CD4-positive, alpha-beta T cell (primary cell): ENCODE measurements at regions not wholly inside any gene's neighbourhood (a gene's known extent, or its start where the extent isn't known, plus 50 kb on each side); places are given as distances from the start of the nearest gene placed in this dataset.

Source experiments
- ATAC-seq: fragments of 200-7000 bp; cut with Tn5 transposase; one replicate; pipeline ENCODE4 v1.10.0; 2022; ENCODE audit warnings: mild to moderate bottlenecking; ENCODE audit not compliant: poor library complexity
- CTCF ChIA-PET: fragments of 350-600 bp; sonication (Branson Sonifier 250); formaldehyde crosslinking; loops from one replicate; lab custom pipeline; 2021; ENCODE audit warnings: antibody characterized with exemption, inconsistent platforms; lab: Charles Lee
- POLR2A ChIA-PET: fragments of 350-600 bp; sonication (Branson Sonifier 250); formaldehyde crosslinking; loops from one replicate; lab custom pipeline; 2021; ENCODE audit warnings: antibody characterized with exemption, inconsistent platforms; lab: Charles Lee
- DNase-seq, 14 experiments: peaks; one replicate each; pipeline ENCODE4 v3.0.0-alpha.2; 2013 to 2020; ENCODE audit warnings: mixed read lengths in 2 of 14
- H3K27ac ChIP-seq, 2 donors: one replicate each; pipeline versions ENCODE4 v1.5.1 to v1.7.0; 2013; ENCODE audit warnings: low read length in 2 of 2, low read depth in 1 of 2, mild to moderate bottlenecking in 1 of 2
- H3K27me3 ChIP-seq, 2 experiments: 1 replicate in 1 of 2; 2 replicates in 1 of 2; pipeline versions ENCODE4 v1.6.1 to v1.7.0; 2013; ENCODE audit warnings: low read length in 2 of 2, control low read depth in 1 of 2, mild to moderate bottlenecking in 1 of 2, moderate library complexity in 1 of 2; ENCODE audit not compliant: insufficient read depth in 2 of 2, control insufficient read depth in 1 of 2
- H3K36me3 ChIP-seq: one replicate; pipeline ENCODE4 v1.6.1; 2013; ENCODE audit warnings: low read length, control low read depth; ENCODE audit not compliant: insufficient read depth
- H3K4me1 ChIP-seq: one replicate; pipeline ENCODE4 v1.6.1; 2013; ENCODE audit warnings: low read length, control low read depth; ENCODE audit not compliant: insufficient read depth
- H3K4me3 ChIP-seq: one replicate; pipeline ENCODE4 v1.5.1; 2013; ENCODE audit warnings: mild to moderate bottlenecking, low read length, moderate library complexity
- H3K9me3 ChIP-seq, 2 experiments: 1 replicate in 1 of 2; 2 replicates in 1 of 2; pipeline versions ENCODE4 v1.6.1 to v1.7.0; 2013; ENCODE audit warnings: low read length in 2 of 2, mild to moderate bottlenecking in 2 of 2, control low read depth in 1 of 2, moderate library complexity in 1 of 2; ENCODE audit not compliant: control insufficient read depth in 1 of 2, insufficient read depth in 1 of 2
- H3K27ac Mint-ChIP-seq: one replicate; pipeline ENCODE4 v1.8.0; 2020; ENCODE audit warnings: mixed read lengths
- H3K27me3 Mint-ChIP-seq: one replicate; pipeline ENCODE4 v1.8.0; 2021; ENCODE audit warnings: mixed read lengths
- H3K36me3 Mint-ChIP-seq: one replicate; pipeline ENCODE4 v1.8.0; 2021; ENCODE audit warnings: low read depth, mixed read lengths
- H3K4me1 Mint-ChIP-seq: one replicate; pipeline ENCODE4 v1.8.0; 2021; ENCODE audit warnings: low read depth, mixed read lengths
- H3K4me3 Mint-ChIP-seq: one replicate; pipeline ENCODE4 v1.8.0; 2020; ENCODE audit warnings: mild to moderate bottlenecking, mixed read lengths
- H3K9me3 Mint-ChIP-seq: one replicate; pipeline ENCODE4 v1.8.0; 2020; ENCODE audit warnings: mixed read lengths
- intact Hi-C, 2 experiments: fragments of 100-400 bp; cut with DNase I in 1 of 2; cut with micrococcal nuclease in 1 of 2; formaldehyde crosslinking; loops; one replicate each; pipeline versions ENCODE4 v1.15.1 to v1.9.0; 2023 to 2025; cut with DNase I, micrococcal nuclease
- TF ChIP-seq, protein P1 (sequence below): fragments of 200-600 bp; IDR thresholded peaks from one replicate; pipeline ENCODE4 v1.8.0; 2022; ENCODE audit warnings: antibody characterized with exemption, mild to moderate bottlenecking

DNA sequence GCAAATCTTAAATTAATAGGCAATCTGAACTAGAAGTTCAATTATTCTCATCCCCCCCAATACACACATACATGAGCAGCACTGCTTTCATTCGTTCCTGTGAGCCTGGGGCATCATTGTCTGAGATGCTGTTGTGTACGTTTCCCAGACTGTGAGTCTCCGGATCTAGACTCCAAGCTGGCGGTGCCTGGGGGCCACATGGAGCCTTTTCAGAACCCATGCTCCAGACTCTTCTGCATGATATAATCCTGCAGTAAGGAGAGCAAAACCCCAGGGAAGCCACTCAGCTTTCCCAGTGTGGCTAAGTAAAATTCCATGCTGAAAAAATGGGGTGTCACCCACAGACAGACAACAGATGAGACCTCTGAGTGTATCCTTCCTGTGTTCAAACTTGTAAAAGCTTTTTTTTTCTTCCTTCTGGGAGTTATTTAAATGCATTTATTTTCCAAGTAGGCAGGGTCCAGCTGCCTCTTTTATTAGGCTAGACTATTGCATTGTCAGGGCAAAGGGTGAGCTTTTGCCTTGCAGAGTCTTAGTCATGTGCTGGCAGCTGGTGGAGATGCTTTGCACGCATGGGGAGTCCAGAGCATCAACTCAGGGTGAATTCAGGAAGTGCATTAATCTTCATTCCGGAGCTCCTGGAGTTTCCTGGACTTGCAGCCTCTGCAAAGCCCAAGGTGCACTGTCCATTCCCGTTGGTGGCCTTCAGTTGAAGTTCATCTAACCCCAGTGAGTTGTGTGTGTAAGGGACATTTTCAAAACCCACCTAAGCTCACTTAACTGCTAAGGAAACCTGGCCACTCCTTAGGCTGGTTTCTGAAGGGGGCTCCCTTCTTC, 185.7 kb upstream of the ADO start:
- peak in 2 of 14 experiments; percentile 57 to 71 for DNase-seq
- no peaks in the 10 kb centered on the region for H3K36me3 ChIP-seq
- TF ChIP-seq, protein P1, sequence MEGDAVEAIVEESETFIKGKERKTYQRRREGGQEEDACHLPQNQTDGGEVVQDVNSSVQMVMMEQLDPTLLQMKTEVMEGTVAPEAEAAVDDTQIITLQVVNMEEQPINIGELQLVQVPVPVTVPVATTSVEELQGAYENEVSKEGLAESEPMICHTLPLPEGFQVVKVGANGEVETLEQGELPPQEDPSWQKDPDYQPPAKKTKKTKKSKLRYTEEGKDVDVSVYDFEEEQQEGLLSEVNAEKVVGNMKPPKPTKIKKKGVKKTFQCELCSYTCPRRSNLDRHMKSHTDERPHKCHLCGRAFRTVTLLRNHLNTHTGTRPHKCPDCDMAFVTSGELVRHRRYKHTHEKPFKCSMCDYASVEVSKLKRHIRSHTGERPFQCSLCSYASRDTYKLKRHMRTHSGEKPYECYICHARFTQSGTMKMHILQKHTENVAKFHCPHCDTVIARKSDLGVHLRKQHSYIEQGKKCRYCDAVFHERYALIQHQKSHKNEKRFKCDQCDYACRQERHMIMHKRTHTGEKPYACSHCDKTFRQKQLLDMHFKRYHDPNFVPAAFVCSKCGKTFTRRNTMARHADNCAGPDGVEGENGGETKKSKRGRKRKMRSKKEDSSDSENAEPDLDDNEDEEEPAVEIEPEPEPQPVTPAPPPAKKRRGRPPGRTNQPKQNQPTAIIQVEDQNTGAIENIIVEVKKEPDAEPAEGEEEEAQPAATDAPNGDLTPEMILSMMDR = no peak
- Mint-ChIP-seq H3K27ac (no peak overlapping the region), H3K27me3 (no peaks in the 10 kb centered on the region), H3K9me3 (no peaks in the 10 kb centered on the region), H3K4me1 (no peaks in the 10 kb centered on the region), H3K4me3 (no peak overlapping the region), H3K36me3 (no peaks in the 10 kb centered on the region)
- ChIA-PET POLR2A (no interaction called here), CTCF (interaction anchor here (1.1 kb wide), 1 partner anchor 18 kb away, joined by 3 read pairs; no protein-coding TSS in a partner anchor)
- no peaks in the 10 kb centered on the region for H3K9me3 ChIP-seq
- H3K4me1 ChIP-seq = peaks cover 6% of the 10 kb centered on the region
- no peak for ATAC-seq
- intact Hi-C loops = no loop called here
- H3K4me3 ChIP-seq = no peak overlapping the region
- no peaks in the 10 kb centered on the region for H3K27me3 ChIP-seq
- no peak overlapping the region for H3K27ac ChIP-seq

DNA sequence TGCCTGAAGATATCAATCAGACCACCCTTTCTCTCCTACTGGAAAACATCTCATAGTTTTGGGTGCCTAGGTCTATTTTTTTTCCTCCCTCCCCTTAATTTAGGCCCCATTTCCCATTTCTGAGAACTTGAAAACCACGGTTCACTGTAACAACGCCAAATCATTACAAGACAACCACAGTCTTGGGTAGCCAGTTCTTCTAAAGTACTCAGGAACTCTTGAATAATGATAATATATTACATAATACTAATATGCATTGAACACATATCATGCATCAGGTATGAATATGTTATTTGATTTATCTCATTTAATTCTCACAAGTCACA, 185.1 kb upstream of the ADO start:
- no peak overlapping the region for H3K4me3 ChIP-seq
- H3K27ac Mint-ChIP-seq = no peak overlapping the region

DNA sequence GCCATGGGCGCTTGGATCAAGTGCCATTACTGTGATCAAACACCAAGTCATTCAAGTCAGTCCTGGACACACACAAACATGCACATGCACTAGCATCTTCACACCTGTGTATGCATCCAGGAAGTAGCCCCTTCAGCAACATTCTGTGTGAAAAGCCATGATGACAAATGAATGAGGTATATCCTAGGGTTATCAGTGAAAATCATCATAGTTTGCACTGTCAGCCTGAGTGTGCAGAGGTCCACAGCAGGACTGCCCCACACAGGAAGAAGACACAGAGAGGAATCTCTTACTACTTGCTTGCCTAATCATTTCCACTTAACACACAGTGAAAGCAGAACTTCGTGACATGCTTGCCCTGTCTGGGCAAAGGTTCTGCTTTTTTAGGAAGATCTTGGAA, 184.0 kb upstream of the ADO start:
- no peaks in the 10 kb centered on the region for H3K27me3 ChIP-seq
- no peaks in the 10 kb centered on the region for H3K36me3 ChIP-seq
- TF ChIP-seq, protein P1 = no peak
- no peak overlapping the region for H3K4me3 ChIP-seq
- Mint-ChIP-seq H3K36me3 (no peaks in the 10 kb centered on the region), H3K4me1 (no peaks in the 10 kb centered on the region), H3K9me3 (no peaks in the 10 kb centered on the region), H3K27ac (no peak overlapping the region), H3K27me3 (no peaks in the 10 kb centered on the region), H3K4me3 (no peak overlapping the region)
- peak in 3 of 14 experiments; percentile 29 to 61 (median 54) for DNase-seq
- ATAC-seq = no peak
- peaks cover 4% of the 10 kb centered on the region for H3K4me1 ChIP-seq
- CTCF ChIA-PET = interaction anchor here (1.8 kb wide), 1 partner anchor 10 kb away, joined by 8 read pairs; no protein-coding TSS in a partner anchor
- H3K27ac ChIP-seq = no peak overlapping the region
- intact Hi-C loops = no loop called here
- POLR2A ChIA-PET = no interaction called here
- no peaks in the 10 kb centered on the region for H3K9me3 ChIP-seq

More for the DNA sequence above, 185.1 kb upstream of the ADO start:
- H3K9me3 Mint-ChIP-seq = no peaks in the 10 kb centered on the region
- POLR2A ChIA-PET = no interaction called here
- H3K27me3 Mint-ChIP-seq = no peaks in the 10 kb centered on the region
- H3K36me3 Mint-ChIP-seq = no peaks in the 10 kb centered on the region
- ATAC-seq (no peak), DNase-seq (no peak)
- intact Hi-C loops = no loop called here
- CTCF ChIA-PET = interaction anchor here (1.1 to 1.8 kb wide), 2 partner anchors 9 to 18 kb away, joined by 3 to 8 read pairs; no protein-coding TSS in a partner anchor
- no peak overlapping the region for H3K4me3 Mint-ChIP-seq
- Histone ChIP-seq H3K9me3 (no peaks in the 10 kb centered on the region), H3K36me3 (no peaks in the 10 kb centered on the region), H3K27ac (no peak overlapping the region), H3K4me1 (peaks cover 6% of the 10 kb centered on the region), H3K27me3 (no peaks in the 10 kb centered on the region)
- TF ChIP-seq, protein P1 = no peak
- H3K4me1 Mint-ChIP-seq = no peaks in the 10 kb centered on the region
